NCI-H2196 (cell line): ENCODE measurements at regions not wholly inside any gene's neighbourhood (a gene's known extent, or its start where the extent isn't known, plus 50 kb on each side); places are given as distances from the start of the nearest gene placed in this dataset.
"Not testable (repeated sequence)": the region's sequence is repeated elsewhere in the genome, so short reads cannot be mapped to it uniquely, and the experiment has no call there.

Experiments used
- DNase-seq: peaks from one replicate; lab custom pipeline; 2025; ENCODE audit not compliant: unreplicated experiment; lab: John Stamatoyannopoulos, UW

GRCh38 chr6:150681578-150682395 is 82.1 kb downstream of the PLEKHG1 start:
- DNase-seq, result no peak

GRCh38 chr6:150683320-150683719 is 83.6 kb downstream of the PLEKHG1 start:
- no peak for DNase-seq

DNA sequence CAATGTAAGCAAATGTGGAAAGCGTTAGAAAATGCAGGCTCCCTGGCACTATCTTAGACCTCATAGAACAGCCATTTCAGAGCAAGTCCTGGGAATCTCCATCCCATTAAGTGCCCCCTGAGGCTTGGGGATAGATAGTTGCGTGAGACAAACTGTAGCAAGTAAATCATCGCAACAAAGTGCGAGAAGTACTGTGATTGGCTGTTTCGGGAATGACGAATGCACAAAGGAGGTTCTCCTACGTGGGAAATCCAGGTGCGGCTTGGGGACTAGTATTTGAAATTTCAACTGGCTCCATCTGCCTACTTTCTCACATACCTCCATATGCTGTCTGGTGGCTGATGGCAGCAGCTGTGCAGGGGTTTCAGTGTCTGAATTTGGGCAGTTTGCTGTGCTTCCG is 84.5 kb downstream of the PLEKHG1 start:
- no peak for DNase-seq

- DNase-seq, result no peak
These were observed 85.2 kb downstream of the PLEKHG1 start for GRCh38 chr6:150684714-150685459.

GRCh38 chr6:150685860-150686259 is 86.2 kb downstream of the PLEKHG1 start:
- DNase-seq, result peak; percentile 16

- DNase-seq, result no peak
These were observed 86.9 kb downstream of the PLEKHG1 start for GRCh38 chr6:150686566-150686965.

GRCh38 chr6:150687508-150687907 is 87.8 kb downstream of the PLEKHG1 start:
- DNase-seq, result no peak

- no peak for DNase-seq
These were observed 90.4 kb downstream of the PLEKHG1 start for GRCh38 chr6:150689900-150690590.

- no peak for DNase-seq
These were observed 91.0 kb downstream of the PLEKHG1 start for GRCh38 chr6:150690681-150691080.

DNA sequence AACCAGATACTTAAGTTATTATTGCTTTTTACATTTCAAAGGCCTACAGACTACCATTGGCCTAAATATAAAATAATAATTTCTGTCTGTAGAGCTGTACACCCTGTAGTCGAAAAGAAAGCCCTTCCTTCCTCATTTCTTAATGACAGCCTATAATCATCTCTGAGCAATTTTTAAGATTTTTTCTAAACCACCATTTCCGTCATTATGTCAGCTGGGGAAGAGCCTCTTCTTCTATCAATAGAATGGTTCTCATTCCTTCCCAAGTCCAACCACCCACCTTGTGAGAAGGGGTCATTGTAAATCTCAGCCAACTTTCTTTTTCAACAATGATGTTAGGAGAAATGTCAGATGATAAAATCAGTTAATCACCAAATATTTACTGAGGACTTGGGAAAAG is 91.8 kb downstream of the PLEKHG1 start:
- DNase-seq, result no peak

DNA sequence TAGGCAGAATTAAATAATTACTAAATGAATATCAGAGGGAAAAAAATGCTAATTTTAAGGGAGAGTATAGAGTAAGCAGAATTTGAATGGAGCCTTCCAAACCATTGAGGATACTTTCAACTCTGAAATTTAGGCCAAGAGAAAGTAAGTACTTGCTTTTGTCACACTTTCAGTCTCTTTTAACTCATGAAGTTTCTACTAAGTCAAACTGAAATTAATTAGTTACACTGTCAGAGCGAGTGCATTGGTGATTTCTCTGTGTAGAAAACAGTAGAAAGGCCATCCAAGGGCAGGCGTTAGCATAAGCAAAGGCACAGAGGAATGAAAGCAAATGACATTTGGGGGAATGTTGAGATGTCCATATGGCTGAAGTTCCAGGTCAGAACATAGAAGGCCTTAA is 92.9 kb downstream of the PLEKHG1 start:
- no peak for DNase-seq

DNA sequence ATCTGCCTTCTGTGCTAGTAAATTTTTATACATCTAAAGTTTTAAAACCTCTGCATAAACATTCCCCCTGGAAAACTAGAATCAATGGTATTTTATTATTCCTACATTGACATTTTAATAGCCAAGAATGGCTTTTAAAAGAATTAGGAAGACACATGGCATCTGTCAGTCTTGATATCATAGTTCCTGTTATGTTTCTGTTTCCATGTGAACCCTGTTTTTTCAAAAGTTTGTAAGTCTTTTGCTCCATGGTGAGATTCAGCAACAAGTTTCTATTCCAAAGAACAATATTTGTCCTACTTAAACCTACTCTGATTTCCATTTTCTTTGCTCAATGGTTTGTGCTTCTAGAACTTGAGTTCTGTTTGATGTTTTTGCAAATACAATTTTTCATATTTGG is 95.2 kb downstream of the PLEKHG1 start:
- DNase-seq, result no peak

- DNase-seq, result no peak
These were observed 96.0 kb downstream of the PLEKHG1 start for GRCh38 chr6:150695652-150696051.

DNA sequence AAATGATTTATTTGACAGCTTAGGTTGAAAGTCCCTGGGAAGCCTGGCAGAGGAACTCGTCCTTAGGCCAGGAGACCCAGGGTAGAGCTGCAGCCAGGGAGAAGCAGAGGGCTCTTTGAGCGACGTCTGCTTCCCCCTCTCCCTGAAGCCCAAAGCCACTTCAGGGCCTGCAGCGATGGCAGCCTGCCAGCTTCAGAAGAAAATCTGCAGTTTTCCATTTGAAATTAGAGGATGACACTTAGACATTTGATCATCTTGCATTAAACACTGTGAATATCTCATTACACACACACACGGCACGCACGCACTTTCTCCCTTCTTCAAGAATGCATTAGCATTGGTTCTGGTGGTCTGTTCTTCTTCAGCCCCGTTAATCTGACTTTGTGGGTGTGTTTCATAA is 96.5 kb downstream of the PLEKHG1 start:
- DNase-seq, result no peak

DNA sequence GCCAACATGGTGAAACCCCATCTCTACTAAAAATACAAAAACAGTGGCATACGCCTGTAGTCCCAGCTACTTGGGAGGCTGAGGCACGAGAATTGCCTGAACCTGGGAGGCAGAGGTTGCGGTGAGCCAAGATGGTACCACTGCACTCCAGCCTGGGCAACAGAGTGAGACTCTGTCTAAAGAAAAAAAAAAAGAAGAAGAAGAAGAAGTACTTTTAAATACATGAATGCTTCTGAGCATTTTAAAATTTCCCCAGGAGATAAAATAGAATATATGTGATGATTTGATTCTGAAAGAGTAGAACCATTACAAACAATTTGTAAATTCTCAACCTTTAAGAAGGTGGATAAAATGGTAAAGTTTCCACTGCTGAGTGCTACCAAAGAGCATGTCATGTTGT is 97.2 kb downstream of the PLEKHG1 start:
- DNase-seq, result not testable (repeated sequence)

DNA sequence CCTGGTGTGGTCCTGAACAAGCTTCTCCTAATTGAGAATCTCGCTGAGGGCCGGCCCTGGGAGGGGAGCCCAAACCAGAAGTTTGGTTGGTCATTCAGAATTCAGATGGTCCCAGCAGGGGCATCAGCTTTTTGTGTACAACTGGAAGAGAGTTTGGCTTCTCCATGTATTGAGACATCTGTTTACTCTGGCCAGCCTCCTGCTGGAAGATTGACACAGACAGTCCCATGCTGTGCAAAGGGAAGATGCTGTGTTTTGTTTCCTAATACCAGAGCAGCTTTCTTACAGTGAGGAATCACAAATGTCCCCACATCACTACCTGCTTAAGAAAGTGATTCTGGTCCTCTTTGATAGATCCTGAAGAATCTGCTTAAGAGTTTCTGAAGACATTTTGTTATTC is 97.8 kb downstream of the PLEKHG1 start:
- DNase-seq, result no peak

DNA sequence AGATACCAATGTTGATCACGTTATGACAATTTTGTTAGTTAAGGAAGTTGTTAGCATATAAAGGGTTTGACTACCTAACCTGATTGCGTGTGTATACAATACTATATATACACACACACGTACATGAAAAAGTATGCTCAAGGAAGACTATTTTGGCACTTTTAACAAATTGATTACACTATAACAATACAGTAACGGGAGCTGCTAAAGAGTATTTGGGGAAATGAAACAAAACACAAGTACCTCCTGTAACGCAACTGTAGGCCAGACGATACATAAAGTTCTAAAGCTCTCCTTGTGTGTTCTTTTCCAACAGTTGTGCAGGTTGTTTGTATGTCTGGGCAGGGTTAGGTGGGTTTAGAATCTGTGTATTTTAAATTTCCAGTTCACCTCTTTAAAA is 98.7 kb downstream of the PLEKHG1 start:
- DNase-seq, result no peak

GRCh38 chr6:150702675-150703074 is 103.0 kb downstream of the PLEKHG1 start:
- no peak for DNase-seq

DNA sequence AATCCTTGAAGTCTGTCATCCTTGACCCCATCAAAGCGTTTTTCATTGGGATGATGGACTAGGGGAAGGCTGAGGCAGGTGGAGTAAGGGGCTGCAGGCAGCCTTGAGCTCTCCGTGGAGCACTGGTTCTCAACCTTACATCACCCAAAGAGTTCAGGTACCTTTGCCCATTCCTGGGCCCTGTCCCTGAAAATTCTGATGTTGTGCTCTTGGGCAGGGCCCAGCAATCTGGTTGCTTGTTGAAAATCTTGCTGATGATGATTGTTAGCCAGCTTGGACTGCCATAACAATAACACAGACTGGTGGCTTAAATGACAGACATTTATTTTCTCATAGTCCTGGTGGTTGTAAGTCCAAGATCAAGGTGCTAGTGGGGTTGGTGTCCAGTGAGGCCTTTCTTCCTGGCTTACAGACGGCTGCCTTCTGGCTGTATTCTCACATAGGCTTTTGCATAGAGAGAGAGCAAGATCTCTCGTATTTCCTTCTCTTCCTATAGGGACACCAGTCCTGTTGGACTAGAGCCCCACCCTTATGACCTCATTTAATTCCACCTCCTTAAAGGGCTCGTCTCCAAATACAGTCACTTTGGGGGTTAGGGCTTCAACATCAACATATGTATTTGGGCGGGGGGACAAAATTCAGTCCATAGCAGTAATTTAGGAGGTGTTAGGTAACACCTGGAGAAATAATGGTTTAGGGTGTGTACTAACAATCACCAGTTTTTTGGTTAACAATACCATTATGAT is 104.9 kb downstream of the PLEKHG1 start:
- no peak for DNase-seq

GRCh38 chr6:150705392-150705791 is 105.7 kb downstream of the PLEKHG1 start:
- no peak for DNase-seq

DNA sequence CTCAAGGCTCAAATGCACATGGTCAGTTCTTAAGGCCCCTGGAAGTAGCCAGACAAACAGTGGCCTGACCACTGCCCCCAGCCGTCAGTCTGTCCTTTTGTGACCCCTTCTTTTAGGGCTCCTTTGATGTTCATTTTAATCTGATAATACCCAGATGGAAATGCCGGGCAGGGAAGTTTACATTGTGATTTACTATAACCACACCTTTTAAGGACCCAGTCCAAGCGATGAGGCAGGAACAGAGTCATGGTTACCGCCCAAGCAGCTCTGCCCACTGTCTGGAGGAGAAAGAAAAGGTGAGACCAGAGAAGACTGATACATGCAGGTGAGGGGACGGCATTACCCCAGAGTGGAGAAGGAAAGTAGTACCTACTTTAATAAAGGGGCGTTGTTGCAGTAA is 110.6 kb downstream of the PLEKHG1 start:
- no peak for DNase-seq
